A549 (cell line): ENCODE measurements at regions not wholly inside any gene's neighbourhood (a gene's known extent, or its start where the extent isn't known, plus 50 kb on each side); places are given as distances from the start of the nearest gene placed in this dataset.
"Not testable (repeated sequence)": the region's sequence is repeated elsewhere in the genome, so short reads cannot be mapped to it uniquely, and the experiment has no call there.

ENCODE experiments used
- ATAC-seq, 2 experiments: fragments of 200-7000 bp in 1 of 2; fragments of >200 bp in 1 of 2; cut with Nextera tagmentation in 1 of 2; cut with Tn5 transposase in 1 of 2; 3 replicates each; pipeline versions ENCODE4 v1.8.0 to v1.9.1; 2018 to 2020; ENCODE audit warnings: mild to moderate bottlenecking in 1 of 2, moderate library complexity in 1 of 2
- CTCF ChIA-PET: fragments of 300-600 bp; sonication (Branson Sonifier 250); formaldehyde crosslinking; extraction: SDS; loops from one replicate; lab custom pipeline; 2021; ENCODE audit warnings: antibody characterized with exemption, inconsistent platforms; lab: Yijun Ruan, JAX
- POLR2A ChIA-PET: fragments of 350-600 bp; formaldehyde crosslinking; extraction: SDS; loops from one replicate; lab custom pipeline; 2021; ENCODE audit warnings: antibody characterized with exemption, inconsistent platforms; lab: Yijun Ruan, JAX
- DNase-seq, 2 experiments: peaks; one replicate each; pipeline versions ENCODE4 v3.0.0 to v3.0.0-alpha.2; 2011 to 2016; ENCODE audit warnings: low read depth in 1 of 2, low spot score in 1 of 2
- FAIRE-seq: peaks from 2 replicates; lab custom pipeline; 2011; peaks lifted over from hg19 to GRCh38; lab: Jason Lieb, UNC
- H3K27ac ChIP-seq, 2 experiments: fragments of >200 bp; sonication (Bioruptor Twin); formaldehyde crosslinking; 3 replicates each; pipeline ENCODE4 v1.5.1; 2016 to 2017
- H3K4me1 ChIP-seq: fragments of >200 bp; sonication (Bioruptor Twin); formaldehyde crosslinking; 3 replicates; pipeline ENCODE4 v1.6.1; 2016
- H3K4me2 ChIP-seq: fragments of >200 bp; sonication (Bioruptor Twin); formaldehyde crosslinking; 3 replicates; pipeline ENCODE4 v1.6.1; 2016
- H3K4me3 ChIP-seq: fragments of >200 bp; sonication (Bioruptor Twin); formaldehyde crosslinking; 3 replicates; pipeline ENCODE4 v1.5.1; 2016
- H3K9me3 ChIP-seq: fragments of >200 bp; sonication (Bioruptor Twin); formaldehyde crosslinking; 3 replicates; pipeline ENCODE4 v1.6.1; 2016
- ATOH8 ChIP-seq: fragments of 250-450 bp; sonication (Bioruptor Pico); IDR thresholded peaks from 2 replicates; pipeline ENCODE4 v1.5.0; 2020; ENCODE audit warnings: low read depth, mild to moderate bottlenecking, moderate library complexity
- CEBPB ChIP-seq, 2 experiments: fragments of >200 bp in 1 of 2; sonication (Bioruptor Twin) in 1 of 2; formaldehyde crosslinking in 1 of 2; IDR thresholded peaks; 2 replicates each; pipeline ENCODE4 v1.6.1; 2012 to 2016
- FOXS1 ChIP-seq: fragments of 250-450 bp; sonication (Bioruptor Pico); IDR thresholded peaks from 2 replicates; pipeline ENCODE4 v1.5.0; 2020; ENCODE audit warnings: mild to moderate bottlenecking, moderate library complexity
- HMGXB4 ChIP-seq: fragments of 250-450 bp; sonication (Bioruptor Pico); IDR thresholded peaks from 2 replicates; pipeline ENCODE4 v1.5.0; 2021; ENCODE audit warnings: mild to moderate bottlenecking, moderate library complexity, borderline replicate concordance
- JUN ChIP-seq, 2 experiments: fragments of >200 bp; sonication (Bioruptor Twin); formaldehyde crosslinking; IDR thresholded peaks; 2 replicates in 1 of 2; 3 replicates in 1 of 2; pipeline ENCODE4 v1.6.1; 2016 to 2017
- MAX ChIP-seq: IDR thresholded peaks from 2 replicates; pipeline ENCODE4 v1.6.1; 2012
- MAZ ChIP-seq: fragments of 150-350 bp; IDR thresholded peaks from 2 replicates; pipeline ENCODE4 v1.6.1; 2014; ENCODE audit warnings: antibody characterized with exemption, low read depth, low read length, borderline replicate concordance
- NR3C1 ChIP-seq: fragments of >200 bp; sonication (Bioruptor Twin); formaldehyde crosslinking; IDR thresholded peaks from 3 replicates; pipeline ENCODE4 v1.6.1; 2017
- RAD21 ChIP-seq, 2 experiments: fragments of >200 bp in 1 of 2; sonication (Bioruptor Twin) in 1 of 2; formaldehyde crosslinking in 1 of 2; IDR thresholded peaks in 1 of 2; conservative IDR thresholded peaks in 1 of 2; 2 replicates in 1 of 2; 3 replicates in 1 of 2; pipeline ENCODE4 v1.6.1; 2012 to 2018; ENCODE audit warnings: inconsistent platforms in 1 of 2
- RARB ChIP-seq: fragments of 250-450 bp; sonication (Bioruptor Pico); IDR thresholded peaks from 2 replicates; pipeline ENCODE4 v1.8.0; 2021; ENCODE audit warnings: mild to moderate bottlenecking, moderate library complexity
- TFCP2L1 ChIP-seq: fragments of 250-450 bp; sonication (Bioruptor Pico); IDR thresholded peaks from 2 replicates; pipeline ENCODE4 v1.5.0; 2021; ENCODE audit warnings: mild to moderate bottlenecking
- USF2 ChIP-seq: fragments of 450-650 bp; IDR thresholded peaks from 2 replicates; pipeline ENCODE4 v1.6.1; 2014; ENCODE audit warnings: antibody characterized with exemption
- ZC3H11A ChIP-seq: fragments of 450-650 bp; IDR thresholded peaks from 2 replicates; pipeline ENCODE4 v1.6.1; 2014; ENCODE audit warnings: antibody characterized with exemption, mild to moderate bottlenecking
- ZFP36 ChIP-seq: fragments of 450-650 bp; IDR thresholded peaks from 2 replicates; pipeline ENCODE4 v1.6.1; 2014; ENCODE audit warnings: borderline replicate concordance; ENCODE audit not compliant: partially characterized antibody
- WGBS: methylation state at CpG from one replicate; pipeline ENCODE4 v1.1.6; 2017; ENCODE audit errors: missing lambda C conversion rate; 5-methylcytosine and 5-hydroxymethylcytosine counted together

- 51% methylated on average over 6 of the region's 8 CpGs for WGBS
- FAIRE-seq, H3K27ac ChIP-seq, H3K4me3 ChIP-seq, H3K4me1 ChIP-seq, DNase-seq, H3K9me3 ChIP-seq, ATAC-seq, H3K4me2 ChIP-seq, POLR2A ChIA-PET, CTCF ChIA-PET: not testable (repeated sequence)
Observed at GRCh38 chr7:112977244-112977955, 109.2 kb downstream of the GPR85 start.

- Histone ChIP-seq H3K27ac (no peak overlapping the region), H3K4me1 (no peaks in the 10 kb centered on the region), H3K4me2 (no peak overlapping the region), H3K4me3 (no peak overlapping the region), H3K9me3 (no peaks in the 10 kb centered on the region)
- DNase-seq (peak in 1 of 2 experiments; percentile 17), FAIRE-seq (no peak), ATAC-seq (peak; percentile 87 to 88; a peak in 5 of 6 replicates)
- POLR2A ChIA-PET = no interaction called here
- CTCF ChIA-PET = no interaction called here
- TF ChIP-seq MAX = no peak
- TF ChIP-seq JUN (IDR thresholded peaks at IDR 0.05) = no peak
- no peak for TF ChIP-seq NR3C1
- no peak for TF ChIP-seq HMGXB4
- TF ChIP-seq MAZ = no peak
- no peak for TF ChIP-seq TFCP2L1 (CRISPR knock-in tag)
- no peak for TF ChIP-seq RARB
- TF ChIP-seq ATOH8 = no peak
- TF ChIP-seq FOXS1 = no peak
- no peak for TF ChIP-seq RAD21 (conservative IDR thresholded peaks at IDR 0.05 in 1 of 2, IDR thresholded peaks at IDR 0.05 in 1 of 2)
- TF ChIP-seq CEBPB (IDR thresholded peaks at IDR 0.05) = no peak
- no peak for TF ChIP-seq ZC3H11A
Observed at GRCh38 chr7:112970771-112971170, 115.9 kb downstream of the GPR85 start.

GRCh38 chr7:112969946-112970345, 116.7 kb downstream of the GPR85 start:
- no peak for FAIRE-seq
- Histone ChIP-seq H3K27ac (no peak overlapping the region), H3K4me1 (no peaks in the 10 kb centered on the region), H3K9me3 (no peaks in the 10 kb centered on the region), H3K4me2 (no peak overlapping the region), H3K4me3 (no peak overlapping the region)
- no peak for ATAC-seq
- ChIA-PET POLR2A (no interaction called here), CTCF (no interaction called here)
- no peak for DNase-seq
- WGBS = 15% methylated on average over 1 of the region's 1 CpG
- TF ChIP-seq HMGXB4 = no peak
- TF ChIP-seq ZFP36 = no peak
- no peak for TF ChIP-seq USF2
